SJSA1 (cell line): ENCODE measurements at regions not wholly inside any gene's neighbourhood (a gene's known extent, or its start where the extent isn't known, plus 50 kb on each side); places are given as distances from the start of the nearest gene placed in this dataset.
A peak's percentile ranks its signal among the peaks of the same experiment; 100 is the strongest.
"Not testable (repeated sequence)": the region's sequence is repeated elsewhere in the genome, so short reads cannot be mapped to it uniquely, and the experiment has no call there.

Source experiments
- DNase-seq, 2 experiments: peaks; one replicate each; pipeline ENCODE4 v3.0.0-alpha.2; 2015 to 2020; ENCODE audit warnings: low spot score in 2 of 2, low read depth in 1 of 2
- H3K27ac ChIP-seq: fragments of 250-450 bp; sonication (Bioruptor Pico); 2 replicates; pipeline ENCODE4 v1.5.1; 2020; ENCODE audit warnings: mild to moderate bottlenecking, moderate library complexity
- H3K27me3 ChIP-seq: fragments of 250-450 bp; sonication (Bioruptor Pico); replicated peaks from 2 replicates; pipeline ENCODE4 v1.5.1; 2020; ENCODE audit warnings: mild to moderate bottlenecking, moderate library complexity
- H3K36me3 ChIP-seq: fragments of 250-450 bp; sonication (Bioruptor Pico); 2 replicates; pipeline ENCODE4 v1.5.1; 2020; ENCODE audit warnings: mild to moderate bottlenecking
- H3K4me1 ChIP-seq: fragments of 250-450 bp; sonication (Bioruptor Pico); replicated peaks from 2 replicates; pipeline ENCODE4 v1.6.1; 2021; ENCODE audit warnings: mild to moderate bottlenecking
- H3K4me3 ChIP-seq: fragments of 250-450 bp; sonication (Bioruptor Pico); 2 replicates; pipeline ENCODE4 v1.5.1; 2020; ENCODE audit warnings: mild to moderate bottlenecking
- H3K9me3 ChIP-seq: fragments of 250-450 bp; sonication (Bioruptor Pico); replicated peaks from 2 replicates; pipeline ENCODE4 v1.5.1; 2020; ENCODE audit warnings: mild to moderate bottlenecking

DNA sequence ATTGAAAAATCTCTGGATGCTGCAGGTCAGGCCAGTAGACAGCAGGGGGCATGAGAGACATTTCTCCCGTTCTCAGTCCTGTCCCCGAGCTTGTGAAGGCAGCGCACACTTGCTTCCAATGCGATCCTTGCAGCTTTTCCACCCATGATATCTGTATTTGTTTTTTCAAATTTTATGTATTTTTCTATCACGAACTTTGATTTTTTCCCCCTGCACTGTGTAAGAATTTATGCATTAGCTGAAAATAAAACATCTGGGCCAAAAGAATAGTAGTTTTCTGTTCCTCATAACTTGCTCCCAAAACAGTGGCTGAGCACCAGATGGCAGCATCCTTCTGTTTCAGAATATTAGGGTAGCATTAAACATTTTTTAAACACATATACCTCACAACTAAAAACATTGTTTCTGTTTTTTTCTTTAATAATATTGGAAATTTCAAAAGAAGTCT is 90.9 kb upstream of the PABPC3 start:
- not testable (repeated sequence) for H3K4me3 ChIP-seq, H3K27ac ChIP-seq, H3K27me3 ChIP-seq, H3K9me3 ChIP-seq, H3K36me3 ChIP-seq
- H3K4me1 ChIP-seq: peaks cover 27% of the 10 kb centered on the region
- peak in 1 of 2 experiments; percentile 49 for DNase-seq

DNA sequence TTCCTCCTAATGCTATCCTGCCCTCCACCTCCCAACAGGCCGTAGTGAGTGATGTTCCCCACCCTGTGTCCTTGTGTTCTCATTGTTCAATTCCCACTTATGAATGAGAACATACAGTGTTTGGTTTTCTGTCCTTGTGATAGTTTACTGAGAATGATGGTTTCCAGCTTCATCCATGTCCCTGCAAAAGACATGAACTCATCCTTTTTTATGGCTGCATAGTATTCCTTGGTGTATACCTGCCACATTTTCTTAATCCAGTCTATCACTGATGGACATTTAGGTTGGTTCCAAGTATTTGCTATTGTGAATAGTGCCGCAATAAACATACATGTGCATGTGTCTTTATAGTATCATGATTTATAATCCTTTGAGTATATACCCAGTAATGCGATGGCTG is 88.5 kb upstream of the PABPC3 start:
- not testable (repeated sequence) for H3K36me3 ChIP-seq, DNase-seq, H3K9me3 ChIP-seq, H3K4me1 ChIP-seq, H3K4me3 ChIP-seq, H3K27me3 ChIP-seq, H3K27ac ChIP-seq

DNA sequence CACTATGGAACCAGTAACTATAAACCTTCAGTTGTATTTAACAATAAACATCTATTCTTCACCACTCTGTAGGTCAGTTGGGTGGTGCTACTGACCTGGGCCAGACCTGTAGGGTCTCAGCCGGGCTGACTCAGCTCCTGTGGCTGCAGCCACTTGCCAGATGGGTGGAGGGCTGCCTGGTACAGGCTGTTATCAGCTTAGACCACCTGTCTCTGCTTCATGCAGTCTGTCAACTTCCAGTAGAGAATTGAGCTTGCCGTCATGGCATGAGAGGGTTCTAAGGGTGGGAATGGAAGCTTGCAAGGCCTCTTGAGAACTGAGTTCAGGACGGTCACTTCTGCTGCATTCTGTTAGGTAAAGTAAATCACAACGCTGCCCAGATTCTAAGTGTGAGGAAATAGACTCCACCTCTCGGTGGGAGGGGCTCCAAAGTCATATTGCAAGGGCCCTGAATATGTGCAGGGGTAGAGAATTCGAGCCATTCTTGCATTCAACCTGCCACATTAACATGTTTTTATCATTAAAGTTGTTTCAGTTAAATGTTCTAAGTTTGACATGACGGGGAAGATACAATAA is 81.5 kb upstream of the PABPC3 start:
- not testable (repeated sequence) for H3K27me3 ChIP-seq, H3K4me3 ChIP-seq, H3K4me1 ChIP-seq, H3K36me3 ChIP-seq, H3K9me3 ChIP-seq, DNase-seq, H3K27ac ChIP-seq

DNA sequence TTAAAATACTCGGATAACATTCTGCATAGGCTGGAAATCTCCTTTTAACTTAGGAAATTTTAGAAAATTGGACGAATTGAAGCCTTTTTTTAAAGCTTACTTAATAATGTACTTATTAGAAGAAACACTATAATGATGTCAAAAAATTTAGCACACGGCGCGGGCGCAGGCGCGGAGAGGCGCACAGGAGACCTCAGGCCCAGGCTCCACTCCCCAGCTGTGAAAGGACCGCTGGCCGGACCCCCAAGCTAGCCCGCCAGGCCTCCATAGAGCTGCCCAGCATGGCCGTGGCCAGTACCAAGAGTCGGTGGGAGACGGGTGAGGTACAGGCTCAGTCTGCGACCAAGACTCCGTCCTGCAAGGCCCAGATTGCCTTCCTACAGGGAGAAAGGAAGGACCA is 78.8 kb upstream of the PABPC3 start:
- H3K27ac ChIP-seq, H3K4me3 ChIP-seq, H3K27me3 ChIP-seq, H3K4me1 ChIP-seq, H3K9me3 ChIP-seq, DNase-seq, H3K36me3 ChIP-seq: not testable (repeated sequence)

DNA sequence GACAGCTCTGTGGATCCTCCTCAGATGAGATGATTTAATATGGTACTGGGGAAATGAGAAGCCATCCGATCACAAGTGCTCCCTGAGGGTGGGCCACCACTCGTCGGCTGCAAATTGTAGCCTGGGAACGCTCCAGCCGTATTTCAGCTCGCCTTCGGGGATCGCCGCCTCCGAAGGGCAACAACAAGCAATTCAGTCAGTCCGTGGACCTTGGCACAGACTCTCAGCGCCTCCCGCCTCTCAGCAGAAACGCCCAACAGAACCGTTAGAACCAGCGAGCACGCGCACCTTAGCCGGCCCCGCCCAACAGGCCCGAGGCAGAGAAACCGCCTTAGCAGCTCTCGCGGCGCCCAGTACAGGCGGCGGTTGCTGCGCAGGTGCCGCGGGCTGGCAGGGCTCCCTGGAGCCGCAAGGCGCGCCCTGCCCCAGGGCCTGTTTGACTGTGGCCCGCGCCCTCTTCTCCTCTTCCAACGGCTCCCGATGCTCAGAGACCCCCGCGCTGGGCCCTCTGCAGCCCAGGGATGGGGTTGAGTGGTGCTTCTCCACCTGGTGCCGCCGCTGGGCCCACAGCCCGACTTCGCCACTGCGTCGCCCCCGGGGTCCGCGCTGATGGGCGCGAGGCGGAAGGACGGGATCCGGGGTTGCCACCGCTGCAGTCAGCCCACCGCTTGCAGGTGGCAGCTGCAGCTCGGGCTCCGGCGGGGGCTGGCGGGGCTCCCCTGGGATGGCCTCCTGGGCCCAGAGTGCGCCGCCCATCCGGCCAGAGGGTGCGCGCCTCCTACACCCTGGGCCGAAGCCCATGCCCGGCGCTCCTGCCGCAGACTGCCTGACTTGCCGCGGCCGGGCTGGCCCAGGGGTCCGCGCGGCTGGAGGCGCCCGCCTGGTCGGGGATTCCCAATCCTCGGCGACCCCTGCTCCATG is 77.9 kb upstream of the PABPC3 start:
- H3K9me3 ChIP-seq, H3K4me3 ChIP-seq, H3K27ac ChIP-seq, H3K36me3 ChIP-seq, H3K4me1 ChIP-seq, DNase-seq, H3K27me3 ChIP-seq: not testable (repeated sequence)

DNA sequence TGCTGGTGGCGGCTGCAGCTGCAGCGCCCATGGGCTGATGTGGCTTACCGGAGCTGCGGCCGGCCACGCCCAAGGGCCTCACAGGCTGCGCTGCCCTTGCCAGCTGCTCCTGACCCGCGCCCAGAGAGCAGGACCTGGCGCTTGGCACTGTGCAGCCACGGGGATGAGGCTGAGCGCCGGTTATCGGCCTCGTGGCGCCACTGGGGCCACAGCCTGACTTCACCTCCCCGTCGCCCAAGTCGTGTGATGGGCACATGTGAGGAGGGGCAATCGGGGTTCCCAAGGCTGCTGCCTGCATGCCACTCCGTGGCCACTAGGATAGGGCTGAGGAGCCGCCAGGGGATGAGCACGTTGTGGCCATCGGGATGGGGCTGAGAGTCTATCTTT is 77.2 kb upstream of the PABPC3 start:
- DNase-seq: no peak
- no peak overlapping the region for H3K4me3 ChIP-seq

DNA sequence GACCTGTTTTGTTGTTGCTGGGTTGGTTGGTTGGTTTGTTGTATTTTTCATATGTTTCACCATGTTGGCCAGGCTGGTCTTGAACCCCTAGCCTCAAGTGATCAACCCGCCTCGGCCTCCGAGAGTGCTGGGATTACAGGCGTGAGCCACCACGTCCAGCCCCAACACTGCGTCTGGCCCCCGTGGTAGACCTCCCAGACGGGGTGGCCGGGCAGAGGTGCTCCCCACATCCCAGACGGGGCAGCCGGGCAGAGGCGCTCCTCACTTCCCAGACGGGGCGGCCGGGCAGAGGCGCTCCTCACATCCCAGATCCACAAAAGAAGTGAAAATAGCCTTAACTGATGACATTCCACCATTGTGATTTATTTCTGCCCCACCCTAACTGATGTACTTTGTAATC is 76.2 kb upstream of the PABPC3 start:
- H3K27ac ChIP-seq, H3K9me3 ChIP-seq, H3K36me3 ChIP-seq, H3K4me3 ChIP-seq, DNase-seq, H3K27me3 ChIP-seq, H3K4me1 ChIP-seq: not testable (repeated sequence)

More for the DNA sequence above, 77.2 kb upstream of the PABPC3 start:
- 0 out of 2 replicates have a peak, but pooled peaks cover 3% of the 10 kb centered on the region for H3K27me3 ChIP-seq
- H3K27ac ChIP-seq: no peak overlapping the region
- no peaks in the 10 kb centered on the region for H3K36me3 ChIP-seq
- H3K9me3 ChIP-seq: no peaks in the 10 kb centered on the region
- H3K4me1 ChIP-seq: no peaks in the 10 kb centered on the region

DNA sequence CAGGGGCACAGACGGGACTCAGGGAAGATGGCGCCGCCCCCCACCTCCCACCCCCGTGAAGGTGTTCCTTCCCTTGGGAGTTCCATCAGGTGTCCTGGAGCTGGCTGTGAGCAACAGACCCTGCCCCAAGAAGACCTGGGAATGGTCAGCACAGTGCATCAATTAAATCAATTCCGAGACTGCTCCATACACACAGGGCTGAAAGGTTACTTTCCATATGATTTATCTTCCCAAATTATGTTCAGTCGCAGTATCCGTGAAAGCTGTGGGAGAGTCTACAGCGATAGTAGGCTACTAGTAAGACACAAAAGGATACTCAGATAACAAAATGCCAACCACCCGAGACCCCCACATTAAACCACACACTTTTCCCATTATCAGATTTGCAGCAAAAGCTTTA is 71.8 kb upstream of the PABPC3 start:
- Histone ChIP-seq H3K9me3 (no peaks in the 10 kb centered on the region), H3K4me3 (no peak overlapping the region), H3K4me1 (no peaks in the 10 kb centered on the region), H3K27me3 (no peaks in the 10 kb centered on the region), H3K36me3 (no peaks in the 10 kb centered on the region), H3K27ac (no peak overlapping the region)
- DNase-seq: no peak

DNA sequence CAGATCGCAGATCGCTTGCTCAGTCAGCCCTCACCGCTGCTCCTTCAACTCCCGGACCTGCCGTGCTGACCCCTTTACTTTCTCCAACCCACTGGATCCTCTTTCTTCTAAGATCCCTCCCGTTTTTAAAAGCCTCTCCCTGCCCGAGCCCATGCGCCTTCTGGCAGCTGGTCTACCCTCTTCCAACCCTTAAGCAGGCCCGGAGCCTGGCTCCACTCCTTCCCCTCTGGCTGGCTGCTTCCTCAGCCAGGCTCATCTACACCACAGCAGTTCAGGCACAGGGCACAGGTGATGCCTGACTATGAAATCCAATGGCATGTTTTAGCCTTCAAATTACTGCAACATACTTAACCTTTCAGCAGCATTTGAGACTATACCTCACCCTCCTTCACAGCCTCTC is 63.8 kb upstream of the PABPC3 start:
- no peaks in the 10 kb centered on the region for H3K4me1 ChIP-seq
- H3K4me3 ChIP-seq: no peak overlapping the region
- H3K9me3 ChIP-seq: no peaks in the 10 kb centered on the region
- H3K27me3 ChIP-seq: no peaks in the 10 kb centered on the region
- no peak overlapping the region for H3K27ac ChIP-seq
- no peak for DNase-seq
- no peaks in the 10 kb centered on the region for H3K36me3 ChIP-seq

DNA sequence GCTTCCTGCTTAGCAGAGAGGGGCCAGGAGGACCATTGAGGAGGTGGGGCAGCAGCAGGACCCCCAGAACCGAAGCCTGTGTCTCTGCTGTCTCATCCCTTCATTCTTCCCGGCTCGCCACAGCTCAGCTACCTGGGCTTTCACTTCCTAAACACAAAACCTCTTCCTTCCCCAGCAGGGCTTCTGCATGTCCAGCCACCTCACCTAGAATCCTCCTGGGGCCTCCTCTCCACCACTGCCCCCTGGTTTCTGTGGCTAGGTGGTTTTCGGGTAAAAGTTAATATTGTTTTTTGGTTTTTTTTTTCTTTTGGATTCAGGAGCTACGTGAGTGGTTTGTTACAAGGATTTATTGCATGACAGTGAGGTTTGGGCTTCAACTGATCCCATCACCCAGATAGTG is 61.8 kb upstream of the PABPC3 start:
- no peaks in the 10 kb centered on the region for H3K27me3 ChIP-seq
- H3K36me3 ChIP-seq: no peaks in the 10 kb centered on the region
- no peak overlapping the region for H3K4me3 ChIP-seq
- no peaks in the 10 kb centered on the region for H3K4me1 ChIP-seq
- no peak for DNase-seq
- no peaks in the 10 kb centered on the region for H3K9me3 ChIP-seq
- no peak overlapping the region for H3K27ac ChIP-seq

DNA sequence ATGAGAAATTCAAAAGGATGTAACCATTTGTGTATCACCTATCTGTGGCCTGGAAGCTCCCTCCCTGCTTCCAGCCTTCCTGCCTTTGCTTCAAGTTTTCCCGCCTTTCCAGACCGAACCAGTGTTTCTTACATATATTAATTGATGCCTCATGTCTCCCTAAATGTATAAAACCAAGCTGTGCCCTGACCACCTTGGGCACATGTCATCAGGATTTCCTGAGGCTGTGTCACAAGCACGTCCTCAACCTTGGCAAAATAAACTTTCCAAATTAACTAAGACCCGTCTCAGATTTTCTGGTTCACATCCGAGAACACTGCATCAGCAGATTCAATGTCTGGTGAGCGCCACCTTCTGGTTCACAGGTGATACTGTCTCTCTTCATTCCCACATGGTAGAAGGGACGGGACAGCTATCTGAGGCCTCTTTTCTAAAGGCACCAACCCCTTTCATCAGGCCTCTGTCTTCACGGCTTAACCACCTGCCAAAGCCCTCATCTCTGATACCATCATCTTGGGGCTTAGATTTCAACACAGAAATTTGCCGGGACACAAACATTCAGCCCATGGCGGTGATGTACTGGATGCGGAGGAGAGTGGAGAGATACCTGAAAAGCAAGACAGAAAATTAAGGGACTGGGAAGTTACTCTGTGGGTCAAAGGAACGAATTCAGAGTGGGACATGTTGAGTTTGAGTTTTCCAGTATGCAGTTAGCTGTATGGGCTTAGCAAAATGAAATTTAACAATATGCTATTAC is 58.7 kb upstream of the PABPC3 start:
- peak; percentile 23 to 48 for DNase-seq
- Histone ChIP-seq H3K36me3 (no peaks in the 10 kb centered on the region), H3K4me1 (no peaks in the 10 kb centered on the region), H3K27me3 (no peaks in the 10 kb centered on the region), H3K4me3 (no peak overlapping the region), H3K9me3 (no peaks in the 10 kb centered on the region), H3K27ac (no peak overlapping the region)

DNA sequence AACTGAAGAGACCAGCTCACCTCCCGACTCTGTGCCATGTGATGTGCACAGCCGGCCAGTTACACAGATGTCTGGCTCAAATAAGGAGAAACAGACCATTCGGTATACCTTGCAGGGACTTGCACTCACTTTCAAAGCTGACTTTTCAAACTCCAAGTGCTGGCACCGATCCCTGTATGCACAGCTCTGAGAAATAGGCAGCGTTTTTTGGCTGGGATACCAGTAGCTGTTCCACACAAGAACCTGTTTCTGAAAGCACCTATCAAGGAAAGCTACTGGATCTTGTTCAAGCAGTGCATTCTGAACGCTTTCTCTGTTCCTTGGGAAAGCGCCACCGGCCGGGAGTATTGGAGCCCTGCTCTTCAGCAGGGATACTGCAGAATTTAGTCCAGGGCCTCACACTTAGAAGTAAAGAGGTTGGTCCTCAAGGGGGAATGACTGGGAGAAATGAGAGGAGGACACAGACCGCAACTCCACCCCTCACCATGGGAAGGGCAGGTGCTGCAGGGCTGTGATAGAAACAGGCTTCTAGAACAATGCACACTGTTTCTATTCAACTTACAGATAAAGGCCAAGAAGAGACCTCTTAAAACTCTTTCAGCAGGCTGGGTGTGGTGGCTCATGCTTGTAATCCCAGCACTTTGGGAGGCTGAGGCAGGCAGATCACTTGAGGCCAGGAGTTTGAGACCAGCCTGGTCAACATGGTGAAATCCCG is 53.6 kb upstream of the PABPC3 start:
- Histone ChIP-seq H3K4me3 (no peak overlapping the region), H3K9me3 (no peaks in the 10 kb centered on the region), H3K36me3 (no peaks in the 10 kb centered on the region), H3K27me3 (peaks cover 7% of the 10 kb centered on the region; the same call in 1 of the 2 replicates), H3K27ac (no peak overlapping the region), H3K4me1 (no peaks in the 10 kb centered on the region)
- no peak for DNase-seq

DNA sequence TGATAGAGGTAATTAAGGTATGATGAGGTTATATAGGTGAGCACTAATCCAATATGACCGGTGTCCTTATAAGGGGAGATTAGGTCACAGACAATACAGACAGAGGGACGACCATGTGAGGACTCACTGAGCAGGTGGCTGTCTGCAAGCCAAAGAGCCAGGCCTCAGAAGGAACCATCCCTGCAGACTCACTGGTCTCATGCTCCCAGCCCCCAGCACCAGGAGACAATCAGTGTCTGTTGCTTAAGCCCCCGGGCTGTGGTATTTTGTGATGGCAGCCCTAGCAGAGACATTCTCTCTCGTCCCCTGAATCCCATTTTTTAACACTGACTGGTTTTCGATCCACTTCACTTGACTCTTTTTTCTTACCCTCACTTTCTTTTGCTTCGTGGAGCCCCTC is 51.9 kb upstream of the PABPC3 start:
- Histone ChIP-seq H3K4me1 (no peaks in the 10 kb centered on the region), H3K27me3 (peaks cover 7% of the 10 kb centered on the region; the same call in 1 of the 2 replicates), H3K9me3 (no peaks in the 10 kb centered on the region), H3K4me3 (no peak overlapping the region), H3K36me3 (no peaks in the 10 kb centered on the region), H3K27ac (no peak overlapping the region)
- DNase-seq: no peak
